ENCODE measurements at regions not wholly inside any gene's neighbourhood (a gene's known extent, or its start where the extent isn't known, plus 50 kb on each side); places are given as distances from the start of the nearest gene placed in this dataset.

GRCh38 chr3:124056846-124057245, 64.9 kb upstream of the ROPN1 start:
- WGBS: 62% methylated on average over 2 of the region's 2 CpGs
- H3K4me3 ChIP-seq (ENCODE audit: low read depth in 1 of 3, low read length in 3 of 3): no peak overlapping the region
- H3K9ac ChIP-seq (ENCODE audit: low read depth in 1 of 2, low read length in 2 of 2): no peak overlapping the region
- no peaks in the 10 kb centered on the region for H3K27me3 ChIP-seq (ENCODE audit: control insufficient read depth in 4 of 4, insufficient read depth in 4 of 4, low read length in 3 of 4)
- no peak overlapping the region for H3K27ac ChIP-seq (ENCODE audit: low read depth in 1 of 2, low read length in 2 of 2)
- no peak for DNase-seq (ENCODE audit: low spot score)
- H3K9me3 ChIP-seq (ENCODE audit: control insufficient read depth in 4 of 4, low read length in 3 of 4): no peaks in the 10 kb centered on the region
- TF ChIP-seq EGR1 (IDR thresholded peaks at IDR 0.05; ENCODE audit: low read depth in 2 of 2) (no peak), FOXA1 (IDR thresholded peaks at IDR 0.05) (no peak), REST (IDR thresholded peaks at IDR 0.05) (no peak), FOXA2 (IDR thresholded peaks at IDR 0.05) (no peak), GABPA (IDR thresholded peaks at IDR 0.05 in 1 of 2, conservative IDR thresholded peaks at IDR 0.05 in 1 of 2) (no peak), NR2F2 (IDR thresholded peaks at IDR 0.05) (no peak), JUND (IDR thresholded peaks at IDR 0.05) (no peak), HNF4G (IDR thresholded peaks at IDR 0.05) (no peak), YY1 (IDR thresholded peaks at IDR 0.05) (no peak), RXRA (IDR thresholded peaks at IDR 0.05) (no peak), HNF4A (conservative IDR thresholded peaks at IDR 0.05) (no peak), RAD21 (IDR thresholded peaks at IDR 0.05) (no peak)
- TF ChIP-seq, protein P1, sequence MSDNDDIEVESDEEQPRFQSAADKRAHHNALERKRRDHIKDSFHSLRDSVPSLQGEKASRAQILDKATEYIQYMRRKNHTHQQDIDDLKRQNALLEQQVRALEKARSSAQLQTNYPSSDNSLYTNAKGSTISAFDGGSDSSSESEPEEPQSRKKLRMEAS (IDR thresholded peaks at IDR 0.05): no peak
- TF ChIP-seq, protein P2, sequence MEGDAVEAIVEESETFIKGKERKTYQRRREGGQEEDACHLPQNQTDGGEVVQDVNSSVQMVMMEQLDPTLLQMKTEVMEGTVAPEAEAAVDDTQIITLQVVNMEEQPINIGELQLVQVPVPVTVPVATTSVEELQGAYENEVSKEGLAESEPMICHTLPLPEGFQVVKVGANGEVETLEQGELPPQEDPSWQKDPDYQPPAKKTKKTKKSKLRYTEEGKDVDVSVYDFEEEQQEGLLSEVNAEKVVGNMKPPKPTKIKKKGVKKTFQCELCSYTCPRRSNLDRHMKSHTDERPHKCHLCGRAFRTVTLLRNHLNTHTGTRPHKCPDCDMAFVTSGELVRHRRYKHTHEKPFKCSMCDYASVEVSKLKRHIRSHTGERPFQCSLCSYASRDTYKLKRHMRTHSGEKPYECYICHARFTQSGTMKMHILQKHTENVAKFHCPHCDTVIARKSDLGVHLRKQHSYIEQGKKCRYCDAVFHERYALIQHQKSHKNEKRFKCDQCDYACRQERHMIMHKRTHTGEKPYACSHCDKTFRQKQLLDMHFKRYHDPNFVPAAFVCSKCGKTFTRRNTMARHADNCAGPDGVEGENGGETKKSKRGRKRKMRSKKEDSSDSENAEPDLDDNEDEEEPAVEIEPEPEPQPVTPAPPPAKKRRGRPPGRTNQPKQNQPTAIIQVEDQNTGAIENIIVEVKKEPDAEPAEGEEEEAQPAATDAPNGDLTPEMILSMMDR (IDR thresholded peaks at IDR 0.05; ENCODE audit: low read depth, low read length, missing input control): no peak
- TF ChIP-seq, protein P3, sequence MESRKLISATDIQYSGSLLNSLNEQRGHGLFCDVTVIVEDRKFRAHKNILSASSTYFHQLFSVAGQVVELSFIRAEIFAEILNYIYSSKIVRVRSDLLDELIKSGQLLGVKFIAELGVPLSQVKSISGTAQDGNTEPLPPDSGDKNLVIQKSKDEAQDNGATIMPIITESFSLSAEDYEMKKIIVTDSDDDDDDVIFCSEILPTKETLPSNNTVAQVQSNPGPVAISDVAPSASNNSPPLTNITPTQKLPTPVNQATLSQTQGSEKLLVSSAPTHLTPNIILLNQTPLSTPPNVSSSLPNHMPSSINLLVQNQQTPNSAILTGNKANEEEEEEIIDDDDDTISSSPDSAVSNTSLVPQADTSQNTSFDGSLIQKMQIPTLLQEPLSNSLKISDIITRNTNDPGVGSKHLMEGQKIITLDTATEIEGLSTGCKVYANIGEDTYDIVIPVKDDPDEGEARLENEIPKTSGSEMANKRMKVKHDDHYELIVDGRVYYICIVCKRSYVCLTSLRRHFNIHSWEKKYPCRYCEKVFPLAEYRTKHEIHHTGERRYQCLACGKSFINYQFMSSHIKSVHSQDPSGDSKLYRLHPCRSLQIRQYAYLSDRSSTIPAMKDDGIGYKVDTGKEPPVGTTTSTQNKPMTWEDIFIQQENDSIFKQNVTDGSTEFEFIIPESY (IDR thresholded peaks at IDR 0.05): no peak
- H3K36me3 ChIP-seq (ENCODE audit: control insufficient read depth in 4 of 4, insufficient read depth in 3 of 4, low read depth in 1 of 4, low read length in 3 of 4): no peaks in the 10 kb centered on the region
- no peaks in the 10 kb centered on the region for H3K4me1 ChIP-seq (ENCODE audit: control insufficient read depth in 4 of 4, insufficient read depth in 4 of 4, low read length in 3 of 4)

DNA sequence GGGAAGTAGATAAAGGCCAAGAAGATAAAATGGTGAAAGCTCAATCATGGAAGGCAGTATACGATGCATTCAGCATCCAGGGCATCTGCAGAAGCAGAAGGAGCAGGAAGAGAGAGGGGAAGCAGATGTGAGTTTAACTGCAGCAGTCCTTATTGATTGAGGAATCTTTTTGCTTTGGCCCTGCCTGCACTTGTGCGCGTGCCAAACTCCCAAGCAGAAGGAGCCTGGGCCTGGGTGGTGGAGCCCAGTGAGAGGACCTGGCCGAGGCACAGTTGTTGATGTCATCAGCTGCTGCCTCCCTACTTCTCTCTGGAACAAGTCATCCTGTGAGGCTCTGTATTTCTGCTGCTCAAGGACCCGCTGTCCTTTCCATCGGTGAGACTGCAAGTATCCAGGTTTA, 65.5 kb upstream of the ROPN1 start:
- no peaks in the 10 kb centered on the region for H3K27me3 ChIP-seq (ENCODE audit: control insufficient read depth in 4 of 4, insufficient read depth in 4 of 4, low read length in 3 of 4)
- H3K4me1 ChIP-seq (ENCODE audit: control insufficient read depth in 4 of 4, insufficient read depth in 4 of 4, low read length in 3 of 4): no peaks in the 10 kb centered on the region
- H3K4me3 ChIP-seq (ENCODE audit: low read depth in 1 of 3, low read length in 3 of 3): no peak overlapping the region
- H3K27ac ChIP-seq (ENCODE audit: low read depth in 1 of 2, low read length in 2 of 2): no peak overlapping the region
- H3K9ac ChIP-seq (ENCODE audit: low read depth in 1 of 2, low read length in 2 of 2): no peak overlapping the region
- H3K36me3 ChIP-seq (ENCODE audit: control insufficient read depth in 4 of 4, insufficient read depth in 3 of 4, low read depth in 1 of 4, low read length in 3 of 4): no peaks in the 10 kb centered on the region
- H3K9me3 ChIP-seq (ENCODE audit: control insufficient read depth in 4 of 4, low read length in 3 of 4): no peaks in the 10 kb centered on the region
- 69% methylated on average over 6 of the region's 6 CpGs for WGBS
- DNase-seq (ENCODE audit: low spot score): no peak
- no peak for TF ChIP-seq YY1 (IDR thresholded peaks at IDR 0.05)
- no peak for TF ChIP-seq REST (IDR thresholded peaks at IDR 0.05)
- no peak for TF ChIP-seq HNF4A (conservative IDR thresholded peaks at IDR 0.05)
- TF ChIP-seq SP1 (IDR thresholded peaks at IDR 0.05): no peak
- no peak for TF ChIP-seq JUND (IDR thresholded peaks at IDR 0.05)
- TF ChIP-seq, protein P1 (IDR thresholded peaks at IDR 0.05): no peak
- TF ChIP-seq, protein P3 (IDR thresholded peaks at IDR 0.05): no peak
- TF ChIP-seq NR2F2 (IDR thresholded peaks at IDR 0.05): no peak

Measured in liver (tissue), 8 donors.